HG02798 (cell line): ENCODE measurements at regions not wholly inside any gene's neighbourhood (a gene's known extent, or its start where the extent isn't known, plus 50 kb on each side); places are given as distances from the start of the nearest gene placed in this dataset.
"Not testable (repeated sequence)": the region's sequence is repeated elsewhere in the genome, so short reads cannot be mapped to it uniquely, and the experiment has no call there.

Experiments used
- ATAC-seq: cut with Tn5 transposase; IDR thresholded peaks from one replicate; pipeline ENCODE4 v1.9.1; 2021; ENCODE audit warnings: mild to moderate bottlenecking; ENCODE audit not compliant: unreplicated experiment, poor library complexity

GRCh38 chr2:3039188-3040065 is 338.2 kb downstream of the EIPR1 start:
- ATAC-seq: no peak

GRCh38 chr2:3038636-3039035 is 339.0 kb downstream of the EIPR1 start:
- ATAC-seq: no peak

GRCh38 chr2:3037196-3038194 is 340.1 kb downstream of the EIPR1 start:
- no peak for ATAC-seq

GRCh38 chr2:3036432-3037125 is 341.0 kb downstream of the EIPR1 start:
- no peak for ATAC-seq

GRCh38 chr2:3035385-3036050 is 342.1 kb downstream of the EIPR1 start:
- ATAC-seq: no peak

GRCh38 chr2:3034856-3035255 is 342.8 kb downstream of the EIPR1 start:
- no peak for ATAC-seq

- no peak for ATAC-seq
Measured at GRCh38 chr2:3034396-3034795, 343.2 kb downstream of the EIPR1 start.

GRCh38 chr2:3033315-3033714 is 344.3 kb downstream of the EIPR1 start:
- ATAC-seq: no peak

GRCh38 chr2:3030791-3031190 is 346.8 kb downstream of the EIPR1 start:
- not testable (repeated sequence) for ATAC-seq

GRCh38 chr2:3025984-3026383 is 351.6 kb downstream of the EIPR1 start:
- no peak for ATAC-seq

GRCh38 chr2:3025261-3025660 is 352.4 kb downstream of the EIPR1 start:
- no peak for ATAC-seq

- ATAC-seq: no peak
Measured at GRCh38 chr2:3024401-3024935, 353.1 kb downstream of the EIPR1 start.

GRCh38 chr2:3023531-3023930 is 354.1 kb downstream of the EIPR1 start:
- ATAC-seq: no peak

- no peak for ATAC-seq
Measured at GRCh38 chr2:3022841-3023372, 354.7 kb downstream of the EIPR1 start.

GRCh38 chr2:3021720-3022119 is 355.9 kb downstream of the EIPR1 start:
- no peak for ATAC-seq

- no peak for ATAC-seq
Measured at GRCh38 chr2:3010001-3010400, 367.6 kb downstream of the EIPR1 start.

GRCh38 chr2:3009483-3009882 is 368.1 kb downstream of the EIPR1 start:
- no peak for ATAC-seq

GRCh38 chr2:3009005-3009404 is 368.6 kb downstream of the EIPR1 start:
- no peak for ATAC-seq

GRCh38 chr2:3008561-3008960 is 369.1 kb downstream of the EIPR1 start:
- no peak for ATAC-seq
